ENCODE measurements at regions not wholly inside any gene's neighbourhood (a gene's known extent, or its start where the extent isn't known, plus 50 kb on each side); places are given as distances from the start of the nearest gene placed in this dataset.
"Not testable (repeated sequence)": the region's sequence is repeated elsewhere in the genome, so short reads cannot be mapped to it uniquely, and the experiment has no call there.

GRCh38 chr6:118719351-118720124 lies 68.1 kb upstream of the CEP85L start:
- DNase-seq (ENCODE audit: low read depth in 2 of 2) = peak in 1 of 2 donors; percentile 27

GRCh38 chr6:118718903-118719302 lies 67.5 kb upstream of the CEP85L start:
- DNase-seq (ENCODE audit: low read depth in 2 of 2) = no peak

- DNase-seq (ENCODE audit: low read depth in 2 of 2) = no peak
Measured at GRCh38 chr6:118718297-118718696, 66.9 kb upstream of the CEP85L start.

- no peak for DNase-seq (ENCODE audit: low read depth in 2 of 2)
Measured at GRCh38 chr6:118717106-118717505, 65.7 kb upstream of the CEP85L start.

- not testable (repeated sequence) for DNase-seq (ENCODE audit: low read depth in 2 of 2)
Measured at GRCh38 chr6:118715907-118716306, 64.5 kb upstream of the CEP85L start.

GRCh38 chr6:118715376-118715775 lies 64.0 kb upstream of the CEP85L start:
- DNase-seq (ENCODE audit: low read depth in 2 of 2) = no peak

GRCh38 chr6:118714756-118715155 lies 63.4 kb upstream of the CEP85L start:
- no peak for DNase-seq (ENCODE audit: low read depth in 2 of 2)

GRCh38 chr6:118712969-118713368 lies 61.6 kb upstream of the CEP85L start:
- no peak for DNase-seq (ENCODE audit: low read depth in 2 of 2)

GRCh38 chr6:118710616-118711015 lies 59.2 kb upstream of the CEP85L start:
- DNase-seq (ENCODE audit: low read depth in 2 of 2) = no peak

GRCh38 chr6:118709859-118710350 lies 58.5 kb upstream of the CEP85L start:
- peak; percentile 48 to 65 for DNase-seq (ENCODE audit: low read depth in 2 of 2)

GRCh38 chr6:118708744-118709143 lies 57.4 kb upstream of the CEP85L start:
- DNase-seq (ENCODE audit: low read depth in 2 of 2) = no peak

GRCh38 chr6:118708055-118708454 lies 56.7 kb upstream of the CEP85L start:
- DNase-seq (ENCODE audit: low read depth in 2 of 2) = no peak

- no peak for DNase-seq (ENCODE audit: low read depth in 2 of 2)
Measured at GRCh38 chr6:118706702-118707101, 55.3 kb upstream of the CEP85L start.

GRCh38 chr6:118705544-118706491 lies 54.4 kb upstream of the CEP85L start:
- DNase-seq (ENCODE audit: low read depth in 2 of 2) = no peak

- no peak for DNase-seq (ENCODE audit: low read depth in 2 of 2)
Measured at GRCh38 chr6:118704915-118705314, 53.5 kb upstream of the CEP85L start.

GRCh38 chr6:118701260-118701659 lies 49.9 kb upstream of the CEP85L start:
- not testable (repeated sequence) for DNase-seq (ENCODE audit: low read depth in 2 of 2)
